Neuronal stem cell (in vitro differentiated cells): ENCODE measurements at regions not wholly inside any gene's neighbourhood (a gene's known extent, or its start where the extent isn't known, plus 50 kb on each side); places are given as distances from the start of the nearest gene placed in this dataset.

Experiments used
- DNase-seq: peaks from one replicate; pipeline ENCODE4 v3.0.0-alpha.2; 2013; ENCODE audit warnings: low spot score
- H2AFZ ChIP-seq: one replicate; pipeline ENCODE4 v1.6.1; 2013; ENCODE audit warnings: mild to moderate bottlenecking, low read length, inconsistent platforms
- H2AK5ac ChIP-seq: 2 replicates; pipeline ENCODE4 v1.6.1; 2013; ENCODE audit warnings: low read depth, mild to moderate bottlenecking, inconsistent platforms, low read length, moderate library complexity, mixed read lengths
- H2BK120ac ChIP-seq: 2 replicates; pipeline ENCODE4 v1.6.1; 2013; ENCODE audit warnings: low read depth, mild to moderate bottlenecking, inconsistent platforms, low read length, moderate library complexity, mixed read lengths
- H2BK12ac ChIP-seq: one replicate; pipeline ENCODE4 v1.6.1; 2013; ENCODE audit warnings: low read length, inconsistent platforms
- H2BK15ac ChIP-seq: 2 replicates; pipeline ENCODE4 v1.6.1; 2013; ENCODE audit warnings: mild to moderate bottlenecking, low read length, inconsistent platforms, mixed read lengths
- H2BK5ac ChIP-seq: one replicate; pipeline ENCODE4 v1.6.1; 2013; ENCODE audit warnings: inconsistent platforms, mild to moderate bottlenecking, low read length, moderate library complexity
- H3K14ac ChIP-seq: one replicate; pipeline ENCODE4 v1.6.1; 2013; ENCODE audit warnings: low read length, inconsistent platforms
- H3K18ac ChIP-seq: 2 replicates; pipeline ENCODE4 v1.6.1; 2013; ENCODE audit warnings: low read length, inconsistent platforms
- H3K23ac ChIP-seq: 2 replicates; pipeline ENCODE4 v1.6.1; 2013; ENCODE audit warnings: low read depth, mild to moderate bottlenecking, mixed read lengths, low read length, inconsistent platforms; ENCODE audit not compliant: poor library complexity
- H3K27ac ChIP-seq: replicated peaks from 3 replicates; pipeline ENCODE4 v1.5.1; 2013; ENCODE audit warnings: low read length, inconsistent platforms
- H3K27me3 ChIP-seq, 3 experiments: 2 replicates each; pipeline ENCODE4 v1.6.1; 2013; ENCODE audit warnings: low read length in 3 of 3, mild to moderate bottlenecking in 2 of 3, inconsistent platforms in 1 of 3, low read depth in 1 of 3, mixed read lengths in 1 of 3, moderate library complexity in 1 of 3; ENCODE audit not compliant: control insufficient read depth in 3 of 3, insufficient read depth in 3 of 3
- H3K36me3 ChIP-seq, 2 donors: replicated peaks in 1 of 2; 2 replicates each; pipeline ENCODE4 v1.6.1; 2013; ENCODE audit warnings: low read length in 2 of 2; ENCODE audit not compliant: control insufficient read depth in 2 of 2, insufficient read depth in 2 of 2
- H3K4ac ChIP-seq: 2 replicates; pipeline ENCODE4 v1.6.1; 2013; ENCODE audit warnings: inconsistent platforms, mild to moderate bottlenecking, low read length, moderate library complexity
- H3K4me1 ChIP-seq, 2 donors: 1 replicate in 1 of 2; 2 replicates in 1 of 2; pipeline ENCODE4 v1.6.1; 2013; ENCODE audit warnings: low read length in 2 of 2, low read depth in 1 of 2; ENCODE audit not compliant: control insufficient read depth in 2 of 2, insufficient read depth in 1 of 2
- H3K4me2 ChIP-seq: one replicate; pipeline ENCODE4 v1.6.1; 2013; ENCODE audit warnings: mild to moderate bottlenecking, low read length, inconsistent platforms; ENCODE audit not compliant: insufficient read depth, poor library complexity, severe bottlenecking
- H3K4me3 ChIP-seq, 2 donors: 2 replicates each; pipeline ENCODE4 v1.5.1; 2013; ENCODE audit warnings: low read length in 2 of 2, mild to moderate bottlenecking in 2 of 2, inconsistent platforms in 1 of 2, moderate library complexity in 1 of 2
- H3K79me1 ChIP-seq: one replicate; pipeline ENCODE4 v1.6.1; 2013; ENCODE audit warnings: low read depth, mild to moderate bottlenecking, inconsistent platforms, low read length, moderate library complexity
- H3K9ac ChIP-seq: one replicate; pipeline ENCODE4 v1.6.1; 2013; ENCODE audit warnings: mild to moderate bottlenecking, low read depth, low read length, inconsistent platforms; ENCODE audit not compliant: poor library complexity
- H3K9me3 ChIP-seq, 2 donors: replicated peaks in 1 of 2; 2 replicates each; pipeline versions ENCODE3 to v1.6.1; 2013; ENCODE audit warnings: low read length in 2 of 2, mild to moderate bottlenecking in 2 of 2, inconsistent platforms in 1 of 2, low read depth in 1 of 2, mixed read lengths in 1 of 2, moderate library complexity in 1 of 2; ENCODE audit not compliant: control insufficient read depth in 2 of 2, insufficient read depth in 1 of 2
- H4K8ac ChIP-seq: one replicate; pipeline ENCODE4 v1.6.1; 2013; ENCODE audit warnings: low read depth, mild to moderate bottlenecking, inconsistent platforms, low read length, moderate library complexity
- H4K91ac ChIP-seq: one replicate; pipeline ENCODE4 v1.6.1; 2013; ENCODE audit warnings: low read length, low read depth, mild to moderate bottlenecking, inconsistent platforms; ENCODE audit not compliant: poor library complexity
- WGBS, 2 donors: extraction: QIAGEN DNeasy Blood & Tissue Kit; methylation state at CpG; one replicate each; pipeline ENCODE4 v1.1.7; 2013; ENCODE audit warnings: missing lambda C conversion rate in 2 of 2, mixed read lengths in 1 of 2; ENCODE audit not compliant: insufficient read length in 2 of 2, insufficient replicate concordance in 1 of 2; ENCODE audit errors: extremely low coverage in 2 of 2; 5-methylcytosine and 5-hydroxymethylcytosine counted together

GRCh38 chr11:13782390-13783075 is 114.1 kb downstream of the FAR1 start:
- Histone ChIP-seq H2BK15ac (no peak overlapping the region), H2BK5ac (no peak overlapping the region), H3K23ac (no peak overlapping the region), H3K9ac (no peak overlapping the region), H3K14ac (peak overlapping the region; percentile 40), H3K4me1 (peaks cover 0 to 10% of the 10 kb centered on the region in 2 donors), H3K18ac (peak overlapping the region; percentile 71), H3K36me3 (no peaks in the 10 kb centered on the region), H4K8ac (no peak overlapping the region), H3K4me3 (no peak overlapping the region), H2AFZ (no peak overlapping the region), H3K9me3 (no peaks in the 10 kb centered on the region), H2AK5ac (no peak overlapping the region), H3K27ac (no peak overlapping the region), H4K91ac (no peak overlapping the region), H3K79me1 (no peaks in the 10 kb centered on the region), H3K4me2 (no peak overlapping the region), H2BK120ac (no peak overlapping the region), H3K27me3 (peaks cover 0 to 6% (median 0%) of the 10 kb centered on the region in 3 experiments), H3K4ac (no peak overlapping the region), H2BK12ac (no peak overlapping the region)
- DNase-seq: no peak
- no CpG with 5 or more reads among the region's 8 CpGs for WGBS, 2 donors

GRCh38 chr11:13784441-13784840 is 116.0 kb downstream of the FAR1 start:
- Histone ChIP-seq H3K27ac (no peak overlapping the region), H3K18ac (no peak overlapping the region), H2BK12ac (no peak overlapping the region), H3K27me3 (peaks cover 0 to 6% (median 0%) of the 10 kb centered on the region in 3 experiments), H3K4me2 (no peak overlapping the region), H4K91ac (no peak overlapping the region), H3K4ac (no peak overlapping the region), H3K4me3 (no peak overlapping the region), H3K14ac (no peak overlapping the region), H2BK5ac (no peak overlapping the region), H3K9me3 (no peaks in the 10 kb centered on the region), H3K9ac (no peak overlapping the region), H2AFZ (no peak overlapping the region), H3K36me3 (no peaks in the 10 kb centered on the region), H3K79me1 (no peaks in the 10 kb centered on the region), H3K23ac (no peak overlapping the region), H3K4me1 (peaks cover 0 to 5% of the 10 kb centered on the region in 2 donors), H2BK120ac (no peak overlapping the region), H2BK15ac (no peak overlapping the region), H4K8ac (no peak overlapping the region), H2AK5ac (no peak overlapping the region)
- no CpG with 5 or more reads among the region's 3 CpGs for WGBS, 2 donors
- DNase-seq: no peak

- Histone ChIP-seq H2BK5ac (no peak overlapping the region), H3K4me1 (peaks cover 0 to 5% of the 10 kb centered on the region in 2 donors), H3K9me3 (no peaks in the 10 kb centered on the region), H3K27ac (no peak overlapping the region), H3K4me3 (no peak overlapping the region), H2AK5ac (no peak overlapping the region), H3K9ac (no peak overlapping the region), H2BK15ac (no peak overlapping the region), H3K14ac (no peak overlapping the region), H3K4ac (no peak overlapping the region), H3K4me2 (no peak overlapping the region), H3K23ac (no peak overlapping the region), H2BK120ac (no peak overlapping the region), H3K36me3 (no peaks in the 10 kb centered on the region), H3K27me3 (peaks cover 0 to 6% (median 0%) of the 10 kb centered on the region in 3 experiments), H4K91ac (no peak overlapping the region), H3K18ac (no peak overlapping the region), H2BK12ac (no peak overlapping the region), H3K79me1 (no peaks in the 10 kb centered on the region), H4K8ac (no peak overlapping the region), H2AFZ (no peak overlapping the region)
- WGBS, 2 donors: 100% methylated on average over 1 of the region's 5 CpGs; no CpG with 5 or more reads in 1 of the 2 donors
- DNase-seq: no peak
Measured at GRCh38 chr11:13784855-13785254, 116.4 kb downstream of the FAR1 start.

GRCh38 chr11:13786688-13787087 is 118.2 kb downstream of the FAR1 start:
- no peak overlapping the region for H3K23ac ChIP-seq
- H3K4me1 ChIP-seq: peaks cover 0 to 5% of the 10 kb centered on the region in 2 donors
- WGBS, 2 donors: no CpG with 5 or more reads among the region's 3 CpGs
- H3K14ac ChIP-seq: no peak overlapping the region
- H4K8ac ChIP-seq: no peak overlapping the region
- H3K27me3 ChIP-seq: peaks cover 0 to 6% (median 0%) of the 10 kb centered on the region in 3 experiments
- no peak overlapping the region for H2BK5ac ChIP-seq
- no peak overlapping the region for H2BK12ac ChIP-seq
- H2BK120ac ChIP-seq: no peak overlapping the region
- H3K27ac ChIP-seq: no peak overlapping the region
- H2AK5ac ChIP-seq: no peak overlapping the region
- H3K9me3 ChIP-seq: no peaks in the 10 kb centered on the region
- no peak overlapping the region for H4K91ac ChIP-seq
- no peak overlapping the region for H3K4me2 ChIP-seq
- H3K79me1 ChIP-seq: no peaks in the 10 kb centered on the region
- no peak for DNase-seq
- H3K4ac ChIP-seq: no peak overlapping the region
- H2BK15ac ChIP-seq: no peak overlapping the region
- H3K36me3 ChIP-seq: no peaks in the 10 kb centered on the region
- no peak overlapping the region for H3K18ac ChIP-seq
- no peak overlapping the region for H3K4me3 ChIP-seq
- H3K9ac ChIP-seq: peak overlapping the region; percentile 60
- H2AFZ ChIP-seq: no peak overlapping the region
